ENCODE measurements at regions not wholly inside any gene's neighbourhood (a gene's known extent, or its start where the extent isn't known, plus 50 kb on each side); places are given as distances from the start of the nearest gene placed in this dataset.

GRCh38 chr6:104017410-104018381 lies 842.0 kb downstream of the HACE1 start:
- 87 to 88% methylated on average over 6 of the region's 6 CpGs for WGBS, 2 donors
- no peak overlapping the region for H3K4me3 ChIP-seq (ENCODE audit: low read depth in 1 of 2, low read length in 2 of 2)
- H3K4me1 ChIP-seq (ENCODE audit: control insufficient read depth in 2 of 2, insufficient read depth in 2 of 2, low read length in 1 of 2) = no peaks in the 10 kb centered on the region
- peaks cover 4 to 6% of the 10 kb centered on the region in 2 donors for H3K9me3 ChIP-seq (ENCODE audit: control insufficient read depth in 2 of 2, insufficient read depth in 1 of 2, low read depth in 1 of 2, low read length in 1 of 2)
- H3K36me3 ChIP-seq (ENCODE audit: control insufficient read depth in 2 of 2, insufficient read depth in 2 of 2, low read length in 1 of 2) = no peaks in the 10 kb centered on the region
- no peaks in the 10 kb centered on the region for H3K27me3 ChIP-seq (ENCODE audit: control insufficient read depth in 1 of 2, insufficient read depth in 2 of 2, low read length in 2 of 2)
- H3K27ac ChIP-seq (ENCODE audit: low read depth in 2 of 2, low read length in 1 of 2) = no peak overlapping the region

GRCh38 chr6:104014163-104014959 lies 845.4 kb downstream of the HACE1 start:
- no peak overlapping the region for H3K27ac ChIP-seq (ENCODE audit: low read depth in 2 of 2, low read length in 1 of 2)
- H3K4me1 ChIP-seq (ENCODE audit: control insufficient read depth in 2 of 2, insufficient read depth in 2 of 2, low read length in 1 of 2) = no peaks in the 10 kb centered on the region
- H3K9me3 ChIP-seq (ENCODE audit: control insufficient read depth in 2 of 2, insufficient read depth in 1 of 2, low read depth in 1 of 2, low read length in 1 of 2) = peaks cover 4 to 5% of the 10 kb centered on the region in 2 donors
- no peaks in the 10 kb centered on the region for H3K36me3 ChIP-seq (ENCODE audit: control insufficient read depth in 2 of 2, insufficient read depth in 2 of 2, low read length in 1 of 2)
- WGBS, 2 donors = 68 to 81% methylated on average over 2 of the region's 2 CpGs
- no peaks in the 10 kb centered on the region for H3K27me3 ChIP-seq (ENCODE audit: control insufficient read depth in 1 of 2, insufficient read depth in 2 of 2, low read length in 2 of 2)
- no peak overlapping the region for H3K4me3 ChIP-seq (ENCODE audit: low read depth in 1 of 2, low read length in 2 of 2)

GRCh38 chr6:104013312-104013971 lies 846.3 kb downstream of the HACE1 start:
- WGBS, 2 donors = 42 to 50% methylated on average over 2 of the region's 2 CpGs
- Histone ChIP-seq H3K27ac (ENCODE audit: low read depth in 2 of 2, low read length in 1 of 2) (no peak overlapping the region), H3K36me3 (ENCODE audit: control insufficient read depth in 2 of 2, insufficient read depth in 2 of 2, low read length in 1 of 2) (no peaks in the 10 kb centered on the region), H3K4me3 (ENCODE audit: low read depth in 1 of 2, low read length in 2 of 2) (no peak overlapping the region), H3K27me3 (ENCODE audit: control insufficient read depth in 1 of 2, insufficient read depth in 2 of 2, low read length in 2 of 2) (no peaks in the 10 kb centered on the region), H3K4me1 (ENCODE audit: control insufficient read depth in 2 of 2, insufficient read depth in 2 of 2, low read length in 1 of 2) (no peaks in the 10 kb centered on the region), H3K9me3 (ENCODE audit: control insufficient read depth in 2 of 2, insufficient read depth in 1 of 2, low read depth in 1 of 2, low read length in 1 of 2) (no peaks in the 10 kb centered on the region)

GRCh38 chr6:104010897-104011296 lies 848.8 kb downstream of the HACE1 start:
- Histone ChIP-seq H3K9me3 (ENCODE audit: control insufficient read depth in 2 of 2, insufficient read depth in 1 of 2, low read depth in 1 of 2, low read length in 1 of 2) (no peaks in the 10 kb centered on the region), H3K4me1 (ENCODE audit: control insufficient read depth in 2 of 2, insufficient read depth in 2 of 2, low read length in 1 of 2) (no peaks in the 10 kb centered on the region), H3K27me3 (ENCODE audit: control insufficient read depth in 1 of 2, insufficient read depth in 2 of 2, low read length in 2 of 2) (no peaks in the 10 kb centered on the region), H3K4me3 (ENCODE audit: low read depth in 1 of 2, low read length in 2 of 2) (no peak overlapping the region), H3K27ac (ENCODE audit: low read depth in 2 of 2, low read length in 1 of 2) (no peak overlapping the region), H3K36me3 (ENCODE audit: control insufficient read depth in 2 of 2, insufficient read depth in 2 of 2, low read length in 1 of 2) (no peaks in the 10 kb centered on the region)

- no peak overlapping the region for H3K27ac ChIP-seq (ENCODE audit: low read depth in 2 of 2, low read length in 1 of 2)
- no peaks in the 10 kb centered on the region for H3K9me3 ChIP-seq (ENCODE audit: control insufficient read depth in 2 of 2, insufficient read depth in 1 of 2, low read depth in 1 of 2, low read length in 1 of 2)
- no peaks in the 10 kb centered on the region for H3K36me3 ChIP-seq (ENCODE audit: control insufficient read depth in 2 of 2, insufficient read depth in 2 of 2, low read length in 1 of 2)
- H3K4me1 ChIP-seq (ENCODE audit: control insufficient read depth in 2 of 2, insufficient read depth in 2 of 2, low read length in 1 of 2) = no peaks in the 10 kb centered on the region
- H3K27me3 ChIP-seq (ENCODE audit: control insufficient read depth in 1 of 2, insufficient read depth in 2 of 2, low read length in 2 of 2) = no peaks in the 10 kb centered on the region
- WGBS, 2 donors = 82 to 84% methylated on average over 3 of the region's 3 CpGs
- no peak overlapping the region for H3K4me3 ChIP-seq (ENCODE audit: low read depth in 1 of 2, low read length in 2 of 2)
Observed at GRCh38 chr6:104003803-104004516, 855.8 kb downstream of the HACE1 start.

GRCh38 chr6:103995571-103995970 lies 864.1 kb downstream of the HACE1 start:
- Histone ChIP-seq H3K4me3 (ENCODE audit: low read depth in 1 of 2, low read length in 2 of 2) (no peak overlapping the region), H3K27ac (ENCODE audit: low read depth in 2 of 2, low read length in 1 of 2) (no peak overlapping the region), H3K4me1 (ENCODE audit: control insufficient read depth in 2 of 2, insufficient read depth in 2 of 2, low read length in 1 of 2) (no peaks in the 10 kb centered on the region), H3K36me3 (ENCODE audit: control insufficient read depth in 2 of 2, insufficient read depth in 2 of 2, low read length in 1 of 2) (no peaks in the 10 kb centered on the region), H3K27me3 (ENCODE audit: control insufficient read depth in 1 of 2, insufficient read depth in 2 of 2, low read length in 2 of 2) (no peaks in the 10 kb centered on the region), H3K9me3 (ENCODE audit: control insufficient read depth in 2 of 2, insufficient read depth in 1 of 2, low read depth in 1 of 2, low read length in 1 of 2) (no peaks in the 10 kb centered on the region)
- 87 to 93% methylated on average over 1 of the region's 1 CpG for WGBS, 2 donors

- Histone ChIP-seq H3K4me1 (ENCODE audit: control insufficient read depth in 2 of 2, insufficient read depth in 2 of 2, low read length in 1 of 2) (no peaks in the 10 kb centered on the region), H3K27me3 (ENCODE audit: control insufficient read depth in 1 of 2, insufficient read depth in 2 of 2, low read length in 2 of 2) (no peaks in the 10 kb centered on the region), H3K9me3 (ENCODE audit: control insufficient read depth in 2 of 2, insufficient read depth in 1 of 2, low read depth in 1 of 2, low read length in 1 of 2) (no peaks in the 10 kb centered on the region), H3K27ac (ENCODE audit: low read depth in 2 of 2, low read length in 1 of 2) (no peak overlapping the region), H3K36me3 (ENCODE audit: control insufficient read depth in 2 of 2, insufficient read depth in 2 of 2, low read length in 1 of 2) (no peaks in the 10 kb centered on the region), H3K4me3 (ENCODE audit: low read depth in 1 of 2, low read length in 2 of 2) (no peak overlapping the region)
- WGBS, 2 donors = 92 to 94% methylated on average over 6 of the region's 6 CpGs
Observed at GRCh38 chr6:103983860-103984259, 875.9 kb downstream of the HACE1 start.

- H3K4me3 ChIP-seq (ENCODE audit: low read depth in 1 of 2, low read length in 2 of 2) = no peak overlapping the region
- H3K27me3 ChIP-seq (ENCODE audit: control insufficient read depth in 1 of 2, insufficient read depth in 2 of 2, low read length in 2 of 2) = no peaks in the 10 kb centered on the region
- no peaks in the 10 kb centered on the region for H3K9me3 ChIP-seq (ENCODE audit: control insufficient read depth in 2 of 2, insufficient read depth in 1 of 2, low read depth in 1 of 2, low read length in 1 of 2)
- no peak overlapping the region for H3K27ac ChIP-seq (ENCODE audit: low read depth in 2 of 2, low read length in 1 of 2)
- no peaks in the 10 kb centered on the region for H3K4me1 ChIP-seq (ENCODE audit: control insufficient read depth in 2 of 2, insufficient read depth in 2 of 2, low read length in 1 of 2)
- no peaks in the 10 kb centered on the region for H3K36me3 ChIP-seq (ENCODE audit: control insufficient read depth in 2 of 2, insufficient read depth in 2 of 2, low read length in 1 of 2)
- 26 to 46% methylated on average over 5 of the region's 5 CpGs for WGBS, 2 donors
Observed at GRCh38 chr6:103983011-103983410, 876.7 kb downstream of the HACE1 start.

GRCh38 chr6:103982574-103982973 lies 877.1 kb downstream of the HACE1 start:
- WGBS, 2 donors = 70 to 76% methylated on average over 4 of the region's 4 CpGs
- Histone ChIP-seq H3K4me1 (ENCODE audit: control insufficient read depth in 2 of 2, insufficient read depth in 2 of 2, low read length in 1 of 2) (no peaks in the 10 kb centered on the region), H3K27ac (ENCODE audit: low read depth in 2 of 2, low read length in 1 of 2) (no peak overlapping the region), H3K4me3 (ENCODE audit: low read depth in 1 of 2, low read length in 2 of 2) (no peak overlapping the region), H3K36me3 (ENCODE audit: control insufficient read depth in 2 of 2, insufficient read depth in 2 of 2, low read length in 1 of 2) (no peaks in the 10 kb centered on the region), H3K27me3 (ENCODE audit: control insufficient read depth in 1 of 2, insufficient read depth in 2 of 2, low read length in 2 of 2) (no peaks in the 10 kb centered on the region), H3K9me3 (ENCODE audit: control insufficient read depth in 2 of 2, insufficient read depth in 1 of 2, low read depth in 1 of 2, low read length in 1 of 2) (no peaks in the 10 kb centered on the region)
